GM12891 (cell line): ENCODE measurements at regions not wholly inside any gene's neighbourhood (a gene's known extent, or its start where the extent isn't known, plus 50 kb on each side); places are given as distances from the start of the nearest gene placed in this dataset.
"Not testable (repeated sequence)": the region's sequence is repeated elsewhere in the genome, so short reads cannot be mapped to it uniquely, and the experiment has no call there.

Experiments
- DNase-seq: peaks from one replicate; pipeline ENCODE4 v3.0.0; 2011; ENCODE audit warnings: low spot score; ENCODE audit not compliant: insufficient read length
- FAIRE-seq: peaks from 2 replicates; lab custom pipeline; 2011; peaks lifted over from hg19 to GRCh38; lab: Jason Lieb, UNC
- PAX5 ChIP-seq: IDR thresholded peaks from 2 replicates; pipeline ENCODE4 v1.6.1; 2011; ENCODE audit warnings: low read length, moderate library complexity, mild to moderate bottlenecking; ENCODE audit not compliant: insufficient read depth, severe bottlenecking
- POLR2A ChIP-seq: IDR thresholded peaks from 2 replicates; pipeline ENCODE4 v1.6.1; 2011; ENCODE audit warnings: low read depth, low read length, control low read depth
- POLR2AphosphoS5 ChIP-seq: IDR thresholded peaks from 2 replicates; pipeline ENCODE4 v1.6.1; 2011; ENCODE audit warnings: low read depth, low read length, control low read depth
- POU2F2 ChIP-seq: IDR thresholded peaks from 2 replicates; pipeline ENCODE4 v1.6.1; 2011; ENCODE audit warnings: low read depth, mild to moderate bottlenecking, control low read depth, low read length, moderate library complexity
- SPI1 ChIP-seq: IDR thresholded peaks from 2 replicates; pipeline ENCODE4 v1.6.1; 2011; ENCODE audit warnings: low read depth, low read length, control low read depth
- TAF1 ChIP-seq: IDR thresholded peaks from 2 replicates; pipeline ENCODE4 v1.6.1; 2011; ENCODE audit warnings: low read depth, low read length, control low read depth

DNA sequence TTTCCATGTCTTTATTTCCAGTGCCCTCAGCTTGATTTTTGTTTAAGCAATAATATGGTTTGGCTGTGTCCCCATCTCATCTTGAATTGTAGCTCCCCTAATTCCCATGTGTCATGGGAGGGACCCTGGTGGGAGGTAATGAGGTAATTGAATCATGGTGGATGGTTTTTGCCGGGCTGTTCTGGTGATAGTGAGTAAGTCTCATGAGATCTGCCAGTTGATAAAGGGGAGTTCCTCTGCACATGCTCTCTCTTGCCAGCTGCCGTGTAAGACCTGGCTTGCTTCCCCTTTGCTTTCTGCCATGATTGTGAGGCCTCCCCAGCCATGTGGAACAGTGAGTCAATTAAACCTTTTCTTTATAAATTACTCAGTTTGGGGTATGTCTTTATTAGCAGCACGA lies 559.6 kb upstream of the ADAMTS5 start:
- DNase-seq (no peak), FAIRE-seq (no peak)
- no peak for TF ChIP-seq SPI1
- no peak for TF ChIP-seq POLR2A
- no peak for TF ChIP-seq TAF1
- TF ChIP-seq POU2F2 = no peak
- no peak for TF ChIP-seq POLR2AphosphoS5
- no peak for TF ChIP-seq PAX5

DNA sequence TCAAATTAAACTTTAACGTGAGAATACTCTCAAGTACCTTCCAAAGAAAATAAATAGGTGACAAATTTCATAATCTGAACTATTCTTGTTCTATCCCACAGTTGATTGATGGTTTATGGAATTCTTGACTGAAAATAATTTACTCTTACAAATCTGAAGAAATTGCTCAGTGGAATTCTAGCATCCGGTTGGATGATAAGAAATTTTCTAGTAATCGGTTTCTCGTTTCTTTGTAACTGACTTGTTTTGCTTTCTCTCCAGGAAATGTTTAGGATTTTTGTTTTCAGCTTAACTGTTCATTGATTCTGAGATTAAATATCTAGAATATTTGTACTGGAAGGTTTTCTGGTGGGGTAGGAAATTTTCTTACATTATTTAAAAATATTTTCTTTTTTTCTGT lies 558.9 kb upstream of the ADAMTS5 start:
- no peak for TF ChIP-seq PAX5
- TF ChIP-seq POU2F2 = no peak
- no peak for TF ChIP-seq POLR2A
- no peak for TF ChIP-seq POLR2AphosphoS5
- no peak for TF ChIP-seq TAF1
- no peak for TF ChIP-seq SPI1
- FAIRE-seq (no peak), DNase-seq (no peak)

DNA sequence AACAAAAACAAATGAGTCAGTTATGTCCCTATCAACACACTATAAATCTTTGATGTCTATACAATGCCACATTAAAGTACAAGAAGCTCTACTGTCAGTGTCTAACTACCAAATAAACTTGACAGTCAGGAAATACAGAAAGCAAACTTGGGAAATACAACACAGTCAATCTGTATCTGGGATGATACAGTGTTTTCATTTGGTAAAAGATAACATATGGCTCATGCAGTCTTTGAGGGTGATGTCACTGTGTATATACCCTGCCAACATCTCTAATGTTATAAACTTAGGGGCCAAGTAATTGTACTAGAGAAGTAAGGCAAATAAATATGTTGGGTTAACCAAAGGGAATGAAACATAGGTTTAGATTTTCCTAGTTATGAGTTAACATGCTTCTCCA lies 552.5 kb upstream of the ADAMTS5 start:
- no peak for DNase-seq
- no peak for TF ChIP-seq POLR2AphosphoS5
- TF ChIP-seq POU2F2 = no peak
- TF ChIP-seq PAX5 = no peak
- no peak for TF ChIP-seq POLR2A
- no peak for TF ChIP-seq SPI1
- TF ChIP-seq TAF1 = no peak
- no peak for FAIRE-seq

DNA sequence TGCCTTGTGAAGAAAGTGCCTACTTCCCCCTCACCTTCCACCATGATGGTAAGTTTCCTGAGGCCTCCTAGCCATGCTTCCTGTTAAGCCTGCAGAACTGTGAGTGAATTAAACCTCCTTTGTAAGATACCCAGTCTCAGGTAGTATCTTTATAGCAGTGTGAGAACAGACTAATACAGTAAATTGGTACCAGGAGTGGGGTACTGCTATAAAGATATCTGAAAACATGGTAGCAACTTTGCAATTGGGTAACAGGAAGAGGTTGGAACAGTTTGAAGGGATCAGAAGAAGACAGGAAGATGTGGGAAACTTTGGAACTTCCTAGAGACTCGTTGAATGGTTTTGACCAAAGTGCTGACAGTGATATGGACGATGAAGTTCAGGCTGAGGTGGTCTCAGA lies 550.3 kb upstream of the ADAMTS5 start:
- not testable (repeated sequence) for DNase-seq, FAIRE-seq

DNA sequence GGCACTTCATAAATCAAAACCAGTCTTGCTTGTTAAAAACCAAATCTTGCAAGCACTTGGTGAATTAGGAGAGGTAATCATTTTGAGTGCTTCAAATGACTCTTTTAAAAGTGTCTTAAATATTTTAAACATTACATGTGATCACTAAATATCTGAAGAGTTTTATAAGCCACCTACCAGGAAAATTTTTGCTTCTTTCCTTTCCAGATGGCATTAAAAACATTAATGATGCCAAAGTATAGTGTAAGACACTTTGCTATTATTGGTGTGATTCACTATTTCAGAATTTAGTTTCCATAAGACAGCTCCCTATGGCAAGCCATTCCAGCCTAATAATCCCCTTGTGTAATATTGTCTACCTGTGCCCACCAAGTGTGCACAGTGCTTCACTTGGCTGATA lies 548.8 kb upstream of the ADAMTS5 start:
- TF ChIP-seq POLR2AphosphoS5 (no peak), TAF1 (no peak), PAX5 (no peak), POLR2A (no peak), POU2F2 (no peak), SPI1 (no peak)

DNA sequence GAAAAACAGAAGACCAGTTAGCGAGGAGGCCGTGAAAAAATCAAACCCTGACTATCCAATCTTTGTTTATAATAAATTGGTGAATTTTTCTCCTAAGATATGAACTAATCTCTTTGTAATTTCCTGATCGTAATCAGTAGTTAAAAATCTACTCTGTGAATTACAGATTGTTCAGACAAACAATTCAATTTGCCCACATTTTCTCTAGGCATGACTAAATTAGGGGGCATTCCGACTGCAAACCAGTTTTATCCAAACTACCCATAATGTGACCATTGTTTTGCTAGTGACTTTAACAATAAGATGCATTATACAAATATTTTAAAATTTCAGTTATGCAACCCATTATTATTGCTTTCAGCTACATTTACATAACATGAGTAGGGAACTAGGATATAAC lies 546.9 kb upstream of the ADAMTS5 start:
- DNase-seq (no peak), FAIRE-seq (no peak)

More for the DNA sequence above, 548.8 kb upstream of the ADAMTS5 start:
- FAIRE-seq (no peak), DNase-seq (no peak)

DNA sequence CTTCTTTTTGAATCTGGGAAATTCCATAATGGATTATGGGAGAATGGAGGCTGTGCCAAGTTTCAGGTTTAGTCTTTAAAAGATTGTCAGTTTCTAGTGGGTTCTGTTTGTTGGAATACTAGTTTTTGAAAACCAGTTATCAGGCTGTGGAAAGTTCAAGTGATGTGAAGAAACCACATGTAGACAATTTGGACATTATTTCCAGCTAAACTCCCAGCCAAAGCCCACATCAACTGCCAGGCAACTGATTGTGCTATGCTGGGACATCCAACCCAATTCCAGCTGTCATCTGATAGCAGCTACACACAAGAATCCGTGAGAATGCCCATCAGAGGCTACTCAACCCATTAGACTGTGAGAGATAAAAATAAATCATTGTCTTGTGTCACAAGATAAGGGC lies 546.1 kb upstream of the ADAMTS5 start:
- TF ChIP-seq SPI1 = no peak
- no peak for TF ChIP-seq TAF1
- no peak for TF ChIP-seq PAX5
- no peak for TF ChIP-seq POLR2A
- no peak for TF ChIP-seq POU2F2
- no peak for TF ChIP-seq POLR2AphosphoS5
- FAIRE-seq = no peak
- no peak for DNase-seq

More for the DNA sequence above, 546.9 kb upstream of the ADAMTS5 start:
- TF ChIP-seq TAF1 (no peak), PAX5 (no peak), POU2F2 (no peak), POLR2AphosphoS5 (no peak)

DNA sequence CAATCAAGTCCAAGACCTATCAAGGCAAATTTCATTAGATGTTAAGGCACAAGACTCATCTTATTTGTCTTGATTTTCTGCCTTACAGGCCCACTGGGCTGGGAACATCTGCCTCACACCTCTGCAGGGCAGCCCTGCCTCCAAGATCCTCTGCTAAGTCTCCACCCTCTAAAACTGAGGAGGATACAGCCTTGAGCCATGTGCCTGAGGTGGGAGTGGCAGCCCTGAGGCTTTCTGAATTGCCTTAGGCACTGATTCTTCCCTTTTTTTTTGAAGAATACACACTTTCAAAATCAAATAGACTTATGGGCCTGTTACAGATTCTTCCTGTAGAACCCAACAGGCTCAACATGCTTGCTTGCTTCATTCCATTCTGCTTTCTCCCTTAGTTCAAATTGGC lies 544.3 kb upstream of the ADAMTS5 start:
- FAIRE-seq (no peak), DNase-seq (no peak)
- TF ChIP-seq SPI1 (no peak), POLR2AphosphoS5 (no peak), TAF1 (no peak), PAX5 (no peak), POU2F2 (no peak), POLR2A (no peak)

DNA sequence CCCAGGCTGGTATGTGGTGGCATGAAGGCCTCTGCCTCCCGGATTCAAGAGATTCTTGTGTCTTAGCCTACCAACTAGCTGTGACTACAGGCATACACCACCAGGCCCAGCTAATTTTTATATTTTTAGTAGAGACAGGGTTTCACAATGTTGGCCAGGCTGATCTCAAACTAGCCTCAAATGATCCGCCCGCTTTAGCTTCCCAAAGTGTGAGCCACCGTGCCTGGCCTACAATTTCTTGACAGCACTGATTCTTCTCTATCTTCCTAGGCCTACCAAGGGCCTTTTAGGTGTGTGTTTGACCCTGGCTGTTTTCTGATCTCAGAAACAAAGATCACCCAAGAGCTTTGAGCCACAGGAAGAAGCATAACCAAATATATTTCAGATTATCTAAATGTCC lies 540.8 kb upstream of the ADAMTS5 start:
- no peak for FAIRE-seq
- TF ChIP-seq SPI1 (no peak), POLR2A (no peak), POLR2AphosphoS5 (no peak), TAF1 (no peak), PAX5 (no peak), POU2F2 (no peak)
- DNase-seq = no peak

DNA sequence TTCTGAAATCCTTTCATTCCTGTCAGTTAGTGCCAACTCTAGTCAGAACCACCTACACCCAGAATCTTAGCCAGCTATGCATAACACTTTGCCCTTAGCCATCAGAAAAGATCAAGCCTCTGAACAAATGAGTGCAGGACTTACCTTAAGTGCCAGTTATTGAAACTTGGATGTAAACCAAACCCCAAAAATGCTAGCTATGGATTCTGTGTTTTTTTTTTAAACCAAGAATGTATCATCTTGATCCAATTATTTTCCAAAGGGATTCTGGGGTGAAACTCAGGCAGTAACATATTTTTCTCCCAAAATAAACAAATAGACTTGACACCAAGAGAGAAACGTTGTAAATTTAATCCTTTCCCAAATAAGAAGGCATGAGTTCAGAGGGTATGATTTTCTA lies 538.6 kb upstream of the ADAMTS5 start:
- FAIRE-seq = no peak
- TF ChIP-seq POLR2AphosphoS5 (no peak), POLR2A (no peak), POU2F2 (no peak), PAX5 (no peak), TAF1 (no peak), SPI1 (no peak)
- DNase-seq = no peak

DNA sequence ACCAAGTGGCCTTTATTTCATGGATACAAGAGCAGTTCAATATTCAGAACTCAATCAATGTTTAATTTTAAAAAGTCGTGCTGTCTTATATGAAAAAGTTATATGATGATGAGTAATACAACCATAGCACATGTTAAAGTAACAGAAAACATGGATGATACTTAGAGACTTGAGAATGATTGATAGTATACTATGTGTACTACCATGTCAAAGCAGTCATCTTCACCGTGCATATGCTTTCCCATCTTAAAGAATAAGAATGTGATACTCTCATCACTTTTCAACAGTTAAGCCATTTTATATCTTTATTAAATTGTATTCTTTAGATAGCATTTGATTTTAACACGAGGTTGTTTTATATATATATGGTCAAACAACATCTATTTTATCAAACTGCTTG lies 535.9 kb upstream of the ADAMTS5 start:
- TF ChIP-seq PAX5 (no peak), SPI1 (no peak), POLR2A (no peak)
- FAIRE-seq = no peak
- no peak for DNase-seq
